ENCODE measurements at regions not wholly inside any gene's neighbourhood (a gene's known extent, or its start where the extent isn't known, plus 50 kb on each side); places are given as distances from the start of the nearest gene placed in this dataset.

- no peaks in the 10 kb centered on the region for H3K27me3 ChIP-seq (ENCODE audit: control insufficient read depth, insufficient read depth, low read length)
- H3K4me3 ChIP-seq (ENCODE audit: low read length), result no peak overlapping the region
- no peak overlapping the region for H3K9ac ChIP-seq (ENCODE audit: low read length)
- no peaks in the 10 kb centered on the region for H3K9me3 ChIP-seq (ENCODE audit: control insufficient read depth, low read length)
- no peaks in the 10 kb centered on the region for H3K36me3 ChIP-seq (ENCODE audit: control insufficient read depth, insufficient read depth, low read length)
- H3K4me1 ChIP-seq (ENCODE audit: control insufficient read depth, insufficient read depth, low read length), result peaks cover 23% of the 10 kb centered on the region
Measured at GRCh38 chr9:89837934-89838310, 233.1 kb downstream of the GADD45G start.

DNA sequence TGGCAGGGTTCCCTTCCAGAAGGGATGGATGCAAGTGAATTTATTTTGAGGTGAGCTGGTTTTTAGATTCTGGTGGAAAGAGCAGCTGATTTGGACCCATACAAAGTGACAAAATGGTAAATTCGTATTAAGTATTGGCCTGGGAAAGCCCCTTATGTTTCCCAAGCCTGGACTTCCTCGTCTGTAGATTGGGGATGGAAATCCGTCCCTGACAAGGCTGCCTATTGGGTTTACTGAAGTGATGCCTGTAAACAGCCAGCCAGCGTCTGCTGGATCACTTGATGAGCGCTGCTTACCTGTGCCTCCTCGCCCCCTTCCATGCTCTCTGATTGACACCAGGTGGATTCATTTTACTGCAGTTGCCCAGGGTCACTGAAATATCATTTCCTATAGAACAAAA is 233.8 kb downstream of the GADD45G start:
- Histone ChIP-seq H3K4me1 (ENCODE audit: control insufficient read depth, insufficient read depth, low read length) (peaks cover 27% of the 10 kb centered on the region), H3K36me3 (ENCODE audit: control insufficient read depth, insufficient read depth, low read length) (no peaks in the 10 kb centered on the region), H3K27me3 (ENCODE audit: control insufficient read depth, insufficient read depth, low read length) (no peaks in the 10 kb centered on the region), H3K9ac (ENCODE audit: low read length) (no peak overlapping the region), H3K4me3 (ENCODE audit: low read length) (no peak overlapping the region), H3K9me3 (ENCODE audit: control insufficient read depth, low read length) (no peaks in the 10 kb centered on the region)

DNA sequence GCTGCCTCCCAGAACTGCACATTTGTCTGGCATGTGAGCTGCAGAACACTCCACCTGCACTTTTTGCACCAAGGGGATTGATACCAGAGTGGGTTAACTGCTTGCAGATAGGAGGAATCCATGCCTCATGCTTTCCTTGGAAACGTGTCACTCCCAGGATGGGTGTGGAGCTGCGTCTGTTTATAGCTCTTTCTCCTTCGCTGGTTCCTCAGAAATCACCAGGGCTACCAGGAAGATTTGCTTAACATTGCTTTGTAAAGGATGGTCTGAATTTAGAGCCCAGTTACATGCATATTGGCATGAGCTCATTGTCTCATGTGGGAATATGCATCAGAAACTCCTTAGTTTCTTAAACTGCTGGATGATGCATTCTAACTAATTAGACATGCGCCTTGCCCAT is 234.6 kb downstream of the GADD45G start:
- peaks cover 36% of the 10 kb centered on the region for H3K4me1 ChIP-seq (ENCODE audit: control insufficient read depth, insufficient read depth, low read length)
- H3K9me3 ChIP-seq (ENCODE audit: control insufficient read depth, low read length), result no peaks in the 10 kb centered on the region
- H3K27me3 ChIP-seq (ENCODE audit: control insufficient read depth, insufficient read depth, low read length), result no peaks in the 10 kb centered on the region

DNA sequence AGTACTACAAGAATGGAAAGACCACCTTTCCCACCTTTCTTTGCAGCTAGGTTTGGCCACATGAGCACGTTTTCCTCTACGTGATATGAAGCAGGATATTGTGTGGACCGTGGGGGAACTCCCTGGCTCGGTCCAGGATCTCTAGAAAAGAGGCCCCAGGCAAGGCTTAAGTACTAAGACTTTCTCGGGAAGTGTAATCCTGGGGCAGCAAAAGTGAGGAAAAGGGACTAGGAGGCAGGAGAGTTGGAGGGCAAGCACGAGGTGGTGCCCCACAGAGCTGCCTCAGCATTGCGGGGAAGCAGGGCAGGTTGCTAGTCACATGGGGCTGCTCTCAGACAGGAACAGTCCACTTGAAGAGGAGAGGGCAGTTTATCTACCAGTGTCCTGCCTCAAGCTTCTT is 235.1 kb downstream of the GADD45G start:
- Histone ChIP-seq H3K4me1 (ENCODE audit: control insufficient read depth, insufficient read depth, low read length) (peaks cover 41% of the 10 kb centered on the region), H3K9me3 (ENCODE audit: control insufficient read depth, low read length) (no peaks in the 10 kb centered on the region), H3K36me3 (ENCODE audit: control insufficient read depth, insufficient read depth, low read length) (no peaks in the 10 kb centered on the region), H3K4me3 (ENCODE audit: low read length) (no peak overlapping the region), H3K9ac (ENCODE audit: low read length) (no peak overlapping the region), H3K27me3 (ENCODE audit: control insufficient read depth, insufficient read depth, low read length) (no peaks in the 10 kb centered on the region)

More for the DNA sequence above, 234.6 kb downstream of the GADD45G start:
- Histone ChIP-seq H3K4me3 (ENCODE audit: low read length) (no peak overlapping the region), H3K36me3 (ENCODE audit: control insufficient read depth, insufficient read depth, low read length) (no peaks in the 10 kb centered on the region), H3K9ac (ENCODE audit: low read length) (no peak overlapping the region)

DNA sequence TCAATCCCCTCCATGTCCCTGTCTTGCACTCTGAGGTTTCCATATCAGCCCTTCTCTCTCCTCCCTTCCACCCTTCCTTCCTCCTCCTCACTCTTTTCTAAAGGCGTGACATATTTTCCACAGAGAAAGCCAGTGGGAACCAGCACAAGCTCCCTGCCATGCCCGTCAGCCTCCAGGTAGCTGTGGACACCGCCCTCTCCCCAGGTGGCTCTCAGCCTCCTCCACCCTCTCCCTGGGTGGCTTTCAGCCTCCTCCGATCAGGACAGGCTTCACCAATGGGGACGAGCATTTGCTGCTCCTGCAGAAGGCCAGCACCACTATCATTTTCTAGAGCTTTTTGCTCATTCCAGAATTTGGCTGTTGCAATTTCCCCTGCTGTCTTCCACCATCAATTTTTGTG is 236.6 kb downstream of the GADD45G start:
- Histone ChIP-seq H3K9ac (ENCODE audit: low read length) (no peak overlapping the region), H3K27me3 (ENCODE audit: control insufficient read depth, insufficient read depth, low read length) (no peaks in the 10 kb centered on the region), H3K9me3 (ENCODE audit: control insufficient read depth, low read length) (no peaks in the 10 kb centered on the region), H3K4me1 (ENCODE audit: control insufficient read depth, insufficient read depth, low read length) (peaks cover 47% of the 10 kb centered on the region), H3K36me3 (ENCODE audit: control insufficient read depth, insufficient read depth, low read length) (no peaks in the 10 kb centered on the region), H3K4me3 (ENCODE audit: low read length) (no peak overlapping the region)

- Histone ChIP-seq H3K9me3 (ENCODE audit: control insufficient read depth, low read length) (no peaks in the 10 kb centered on the region), H3K36me3 (ENCODE audit: control insufficient read depth, insufficient read depth, low read length) (no peaks in the 10 kb centered on the region), H3K4me3 (ENCODE audit: low read length) (no peak overlapping the region), H3K9ac (ENCODE audit: low read length) (no peak overlapping the region), H3K4me1 (ENCODE audit: control insufficient read depth, insufficient read depth, low read length) (peaks cover 47% of the 10 kb centered on the region), H3K27me3 (ENCODE audit: control insufficient read depth, insufficient read depth, low read length) (no peaks in the 10 kb centered on the region)
Measured at GRCh38 chr9:89842267-89842768, 237.5 kb downstream of the GADD45G start.

DNA sequence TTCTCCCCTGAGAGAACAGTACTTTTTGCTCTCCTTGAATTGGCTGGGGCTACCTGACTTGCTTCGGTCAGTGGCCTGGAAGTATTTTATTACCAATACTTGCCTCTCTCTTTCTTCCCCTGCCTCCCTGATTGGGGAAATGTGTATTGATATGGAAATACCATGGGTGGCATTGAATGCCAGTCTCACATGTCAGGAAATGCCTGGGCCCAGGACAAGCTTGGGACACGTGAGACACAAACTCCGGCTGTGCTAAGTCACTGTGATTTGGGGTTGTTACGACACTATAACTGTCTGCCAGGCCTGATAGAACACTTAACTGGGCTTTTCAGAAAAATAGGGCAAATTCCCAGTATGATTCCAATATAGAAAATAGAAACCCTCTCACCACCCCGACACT is 238.3 kb downstream of the GADD45G start:
- no peaks in the 10 kb centered on the region for H3K27me3 ChIP-seq (ENCODE audit: control insufficient read depth, insufficient read depth, low read length)
- no peak overlapping the region for H3K9ac ChIP-seq (ENCODE audit: low read length)
- H3K4me3 ChIP-seq (ENCODE audit: low read length), result no peak overlapping the region

GRCh38 chr9:89843591-89843990 is 238.8 kb downstream of the GADD45G start:
- Histone ChIP-seq H3K4me1 (ENCODE audit: control insufficient read depth, insufficient read depth, low read length) (peaks cover 47% of the 10 kb centered on the region), H3K36me3 (ENCODE audit: control insufficient read depth, insufficient read depth, low read length) (no peaks in the 10 kb centered on the region), H3K9ac (ENCODE audit: low read length) (no peak overlapping the region), H3K27me3 (ENCODE audit: control insufficient read depth, insufficient read depth, low read length) (no peaks in the 10 kb centered on the region), H3K9me3 (ENCODE audit: control insufficient read depth, low read length) (no peaks in the 10 kb centered on the region), H3K4me3 (ENCODE audit: low read length) (no peak overlapping the region)

More for the DNA sequence above, 238.3 kb downstream of the GADD45G start:
- H3K4me1 ChIP-seq (ENCODE audit: control insufficient read depth, insufficient read depth, low read length), result peaks cover 47% of the 10 kb centered on the region
- no peaks in the 10 kb centered on the region for H3K9me3 ChIP-seq (ENCODE audit: control insufficient read depth, low read length)
- no peaks in the 10 kb centered on the region for H3K36me3 ChIP-seq (ENCODE audit: control insufficient read depth, insufficient read depth, low read length)

GRCh38 chr9:89844075-89844474 is 239.3 kb downstream of the GADD45G start:
- H3K27me3 ChIP-seq (ENCODE audit: control insufficient read depth, insufficient read depth, low read length), result no peaks in the 10 kb centered on the region
- peaks cover 47% of the 10 kb centered on the region for H3K4me1 ChIP-seq (ENCODE audit: control insufficient read depth, insufficient read depth, low read length)
- no peaks in the 10 kb centered on the region for H3K36me3 ChIP-seq (ENCODE audit: control insufficient read depth, insufficient read depth, low read length)
- no peaks in the 10 kb centered on the region for H3K9me3 ChIP-seq (ENCODE audit: control insufficient read depth, low read length)
- H3K4me3 ChIP-seq (ENCODE audit: low read length), result no peak overlapping the region
- peak overlapping the region; percentile 24 for H3K9ac ChIP-seq (ENCODE audit: low read length)

- Histone ChIP-seq H3K9me3 (ENCODE audit: control insufficient read depth, low read length) (no peaks in the 10 kb centered on the region), H3K27me3 (ENCODE audit: control insufficient read depth, insufficient read depth, low read length) (no peaks in the 10 kb centered on the region), H3K4me1 (ENCODE audit: control insufficient read depth, insufficient read depth, low read length) (peaks cover 43% of the 10 kb centered on the region), H3K4me3 (ENCODE audit: low read length) (no peak overlapping the region), H3K36me3 (ENCODE audit: control insufficient read depth, insufficient read depth, low read length) (no peaks in the 10 kb centered on the region), H3K9ac (ENCODE audit: low read length) (no peak overlapping the region)
Measured at GRCh38 chr9:89844535-89844934, 239.7 kb downstream of the GADD45G start.

DNA sequence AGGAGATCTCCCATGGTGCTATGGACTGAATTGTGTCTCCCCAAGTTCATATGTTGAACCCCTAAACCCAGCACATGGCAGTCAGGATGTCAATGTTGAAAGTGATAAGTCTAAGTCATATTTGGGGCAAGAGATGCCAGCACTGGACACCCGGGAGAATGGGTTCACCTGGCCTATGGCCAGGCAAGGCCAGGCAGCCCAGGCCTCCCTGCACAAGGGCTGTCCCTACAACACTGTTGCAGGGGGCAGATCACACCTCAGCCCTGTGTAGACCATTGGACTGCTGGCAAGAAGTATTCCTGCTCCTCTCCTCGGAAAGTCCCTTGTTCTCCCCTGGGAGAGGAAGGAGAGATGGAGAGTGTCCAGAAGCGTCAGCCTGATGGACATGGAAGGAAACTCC is 240.5 kb downstream of the GADD45G start:
- Histone ChIP-seq H3K4me3 (ENCODE audit: low read length) (no peak overlapping the region), H3K4me1 (ENCODE audit: control insufficient read depth, insufficient read depth, low read length) (peaks cover 36% of the 10 kb centered on the region), H3K9ac (ENCODE audit: low read length) (no peak overlapping the region), H3K36me3 (ENCODE audit: control insufficient read depth, insufficient read depth, low read length) (no peaks in the 10 kb centered on the region), H3K27me3 (ENCODE audit: control insufficient read depth, insufficient read depth, low read length) (no peaks in the 10 kb centered on the region), H3K9me3 (ENCODE audit: control insufficient read depth, low read length) (no peaks in the 10 kb centered on the region)

GRCh38 chr9:89845862-89846261 is 241.1 kb downstream of the GADD45G start:
- Histone ChIP-seq H3K9ac (ENCODE audit: low read length) (no peak overlapping the region), H3K4me3 (ENCODE audit: low read length) (no peak overlapping the region), H3K36me3 (ENCODE audit: control insufficient read depth, insufficient read depth, low read length) (no peaks in the 10 kb centered on the region), H3K4me1 (ENCODE audit: control insufficient read depth, insufficient read depth, low read length) (peaks cover 41% of the 10 kb centered on the region), H3K9me3 (ENCODE audit: control insufficient read depth, low read length) (no peaks in the 10 kb centered on the region), H3K27me3 (ENCODE audit: control insufficient read depth, insufficient read depth, low read length) (no peaks in the 10 kb centered on the region)
